Esophagus (tissue), 2 donors: ENCODE measurements at regions not wholly inside any gene's neighbourhood (a gene's known extent, or its start where the extent isn't known, plus 50 kb on each side); places are given as distances from the start of the nearest gene placed in this dataset.

Source experiments
- H3K27ac ChIP-seq, 2 donors: one replicate each; pipeline ENCODE4 v1.5.1; 2013; ENCODE audit warnings: low read depth in 2 of 2, mild to moderate bottlenecking in 2 of 2, inconsistent platforms in 1 of 2, low read length in 1 of 2, moderate library complexity in 1 of 2
- H3K27me3 ChIP-seq, 2 donors: one replicate each; pipeline ENCODE4 v1.6.1; 2013; ENCODE audit warnings: low read length in 2 of 2, control low read depth in 1 of 2, mild to moderate bottlenecking in 1 of 2; ENCODE audit not compliant: insufficient read depth in 2 of 2, control insufficient read depth in 1 of 2
- H3K36me3 ChIP-seq, 2 donors: one replicate each; pipeline ENCODE4 v1.6.1; 2013; ENCODE audit warnings: low read length in 1 of 2; ENCODE audit not compliant: control insufficient read depth in 2 of 2, insufficient read depth in 2 of 2
- H3K4me1 ChIP-seq, 2 donors: one replicate each; pipeline ENCODE4 v1.6.1; 2013; ENCODE audit warnings: low read length in 1 of 2; ENCODE audit not compliant: control insufficient read depth in 2 of 2, insufficient read depth in 2 of 2
- H3K4me3 ChIP-seq, 2 donors: one replicate each; pipeline ENCODE4 v1.5.1; 2013; ENCODE audit warnings: low read length in 2 of 2, mild to moderate bottlenecking in 2 of 2, low read depth in 1 of 2, moderate library complexity in 1 of 2
- H3K9me3 ChIP-seq, 2 donors: one replicate each; pipeline ENCODE4 v1.6.1; 2013; ENCODE audit warnings: mild to moderate bottlenecking in 2 of 2, low read depth in 1 of 2, low read length in 1 of 2, moderate library complexity in 1 of 2; ENCODE audit not compliant: control insufficient read depth in 2 of 2, insufficient read depth in 1 of 2
- WGBS, 2 donors: extraction: QIAGEN DNeasy Blood & Tissue Kit; methylation state at CpG; one replicate each; pipeline ENCODE4 v1.1.7; 2013; 5-methylcytosine and 5-hydroxymethylcytosine counted together
- donor health status: healthy with polysubstance abuse.
- donor health status: Bipolar disorder and iron deficiency.

- WGBS, 2 donors, result 80 to 87% methylated on average over 12 of the region's 12 CpGs
- Histone ChIP-seq H3K4me3 (no peak overlapping the region), H3K4me1 (no peaks in the 10 kb centered on the region), H3K9me3 (peaks cover 0 to 3% of the 10 kb centered on the region in 2 donors), H3K27me3 (no peaks in the 10 kb centered on the region), H3K36me3 (no peaks in the 10 kb centered on the region), H3K27ac (no peak overlapping the region)
Measured at GRCh38 chr16:86034421-86034919, 135.5 kb downstream of the IRF8 start.

- WGBS, 2 donors, result 90 to 93% methylated on average over 13 of the region's 13 CpGs
- no peaks in the 10 kb centered on the region for H3K27me3 ChIP-seq
Measured at GRCh38 chr16:86035906-86036305, 136.9 kb downstream of the IRF8 start.

GRCh38 chr16:86037999-86038925 lies 139.3 kb downstream of the IRF8 start:
- no peaks in the 10 kb centered on the region for H3K36me3 ChIP-seq
- no peaks in the 10 kb centered on the region for H3K27me3 ChIP-seq
- no peaks in the 10 kb centered on the region for H3K4me1 ChIP-seq
- no peak overlapping the region for H3K27ac ChIP-seq
- WGBS, 2 donors, result 70 to 73% methylated on average over 23 of the region's 23 CpGs
- no peaks in the 10 kb centered on the region for H3K9me3 ChIP-seq
- no peak overlapping the region for H3K4me3 ChIP-seq

More at GRCh38 chr16:86035906-86036305, 136.9 kb downstream of the IRF8 start:
- Histone ChIP-seq H3K36me3 (no peaks in the 10 kb centered on the region), H3K27ac (no peak overlapping the region), H3K4me3 (no peak overlapping the region), H3K9me3 (peaks cover 0 to 3% of the 10 kb centered on the region in 2 donors), H3K4me1 (no peaks in the 10 kb centered on the region)

- 49 to 55% methylated on average over 13 of the region's 13 CpGs for WGBS, 2 donors
- H3K4me3 ChIP-seq, result no peak overlapping the region
- no peaks in the 10 kb centered on the region for H3K36me3 ChIP-seq
- no peaks in the 10 kb centered on the region for H3K9me3 ChIP-seq
- no peak overlapping the region for H3K27ac ChIP-seq
- H3K27me3 ChIP-seq, result no peaks in the 10 kb centered on the region
- H3K4me1 ChIP-seq, result no peaks in the 10 kb centered on the region
Measured at GRCh38 chr16:86038926-86039310, 140.0 kb downstream of the IRF8 start.

GRCh38 chr16:86039606-86040005 lies 140.6 kb downstream of the IRF8 start:
- Histone ChIP-seq H3K4me1 (peaks cover 0 to 3% of the 10 kb centered on the region in 2 donors), H3K9me3 (no peaks in the 10 kb centered on the region)
- WGBS, 2 donors, result 72 to 82% methylated on average over 12 of the region's 12 CpGs

GRCh38 chr16:86040496-86040895 lies 141.5 kb downstream of the IRF8 start:
- no peaks in the 10 kb centered on the region for H3K9me3 ChIP-seq
- peaks cover 0 to 3% of the 10 kb centered on the region in 2 donors for H3K4me1 ChIP-seq
- no peak overlapping the region for H3K27ac ChIP-seq
- H3K36me3 ChIP-seq, result no peaks in the 10 kb centered on the region
- no peaks in the 10 kb centered on the region for H3K27me3 ChIP-seq
- no peak overlapping the region for H3K4me3 ChIP-seq
- 80 to 89% methylated on average over 17 of the region's 17 CpGs for WGBS, 2 donors

More at GRCh38 chr16:86039606-86040005, 140.6 kb downstream of the IRF8 start:
- no peaks in the 10 kb centered on the region for H3K27me3 ChIP-seq
- no peaks in the 10 kb centered on the region for H3K36me3 ChIP-seq
- H3K27ac ChIP-seq, result no peak overlapping the region
- no peak overlapping the region for H3K4me3 ChIP-seq

GRCh38 chr16:86041215-86041614 lies 142.3 kb downstream of the IRF8 start:
- Histone ChIP-seq H3K9me3 (no peaks in the 10 kb centered on the region), H3K4me1 (peaks cover 0 to 3% of the 10 kb centered on the region in 2 donors), H3K27me3 (no peaks in the 10 kb centered on the region), H3K27ac (no peak overlapping the region), H3K4me3 (no peak overlapping the region), H3K36me3 (no peaks in the 10 kb centered on the region)
- 82 to 88% methylated on average over 11 of the region's 11 CpGs for WGBS, 2 donors

- Histone ChIP-seq H3K9me3 (no peaks in the 10 kb centered on the region), H3K4me1 (peaks cover 0 to 3% of the 10 kb centered on the region in 2 donors), H3K27me3 (no peaks in the 10 kb centered on the region), H3K4me3 (no peak overlapping the region), H3K27ac (no peak overlapping the region), H3K36me3 (no peaks in the 10 kb centered on the region)
- WGBS, 2 donors, result 59 to 73% methylated on average over 4 of the region's 4 CpGs
Measured at GRCh38 chr16:86041807-86042206, 142.8 kb downstream of the IRF8 start.

GRCh38 chr16:86042393-86042792 lies 143.4 kb downstream of the IRF8 start:
- Histone ChIP-seq H3K4me3 (no peak overlapping the region), H3K9me3 (no peaks in the 10 kb centered on the region), H3K27ac (no peak overlapping the region), H3K27me3 (no peaks in the 10 kb centered on the region), H3K4me1 (peaks cover 0 to 3% of the 10 kb centered on the region in 2 donors), H3K36me3 (no peaks in the 10 kb centered on the region)
- 36 to 53% methylated on average over 9 of the region's 9 CpGs for WGBS, 2 donors
